ENCODE measurements at regions not wholly inside any gene's neighbourhood (a gene's known extent, or its start where the extent isn't known, plus 50 kb on each side); places are given as distances from the start of the nearest gene placed in this dataset.

- no peaks in the 10 kb centered on the region for H3K27me3 ChIP-seq (ENCODE audit: insufficient read depth, low read length)
- H3K27ac ChIP-seq (ENCODE audit: low read depth, low read length) = no peak overlapping the region
- no peaks in the 10 kb centered on the region for H4K20me1 ChIP-seq (ENCODE audit: insufficient read depth, low read length)
- no peaks in the 10 kb centered on the region for H3K36me3 ChIP-seq (ENCODE audit: insufficient read depth, low read length)
- H3K79me2 ChIP-seq (ENCODE audit: insufficient read depth, low read length) = no peaks in the 10 kb centered on the region
- no peak for TF ChIP-seq CTCF (IDR thresholded peaks at IDR 0.05; ENCODE audit: extremely low read depth, low read depth, low read length)
- no peak overlapping the region for H2AFZ ChIP-seq (ENCODE audit: low read length)
- H3K4me2 ChIP-seq (ENCODE audit: insufficient read depth, low read length) = no peak overlapping the region
- H3K4me1 ChIP-seq (ENCODE audit: insufficient read depth, low read length) = peaks cover 10% of the 10 kb centered on the region
- H3K9me3 ChIP-seq (ENCODE audit: low read depth, low read length) = no peaks in the 10 kb centered on the region
- H3K4me3 ChIP-seq (ENCODE audit: insufficient read depth, low read length) = no peak overlapping the region
- DNase-seq (ENCODE audit: insufficient read length, low spot score, missing footprints) = peak; percentile 68
These were observed 97.4 kb downstream of the RIPK4 start for GRCh38 chr21:41669533-41669830.

- Histone ChIP-seq H3K27me3 (ENCODE audit: insufficient read depth, low read length) (no peaks in the 10 kb centered on the region), H3K4me2 (ENCODE audit: insufficient read depth, low read length) (no peak overlapping the region)
- TF ChIP-seq CTCF (IDR thresholded peaks at IDR 0.05; ENCODE audit: extremely low read depth, low read depth, low read length) = no peak
These were observed 97.9 kb downstream of the RIPK4 start for GRCh38 chr21:41668686-41669532.

GRCh38 chr21:41668051-41668541, 98.8 kb downstream of the RIPK4 start:
- Histone ChIP-seq H3K27ac (ENCODE audit: low read depth, low read length) (no peak overlapping the region), H2AFZ (ENCODE audit: low read length) (no peak overlapping the region), H4K20me1 (ENCODE audit: insufficient read depth, low read length) (no peaks in the 10 kb centered on the region), H3K4me1 (ENCODE audit: insufficient read depth, low read length) (peaks cover 15% of the 10 kb centered on the region), H3K4me2 (ENCODE audit: insufficient read depth, low read length) (no peak overlapping the region), H3K27me3 (ENCODE audit: insufficient read depth, low read length) (no peaks in the 10 kb centered on the region), H3K4me3 (ENCODE audit: insufficient read depth, low read length) (no peak overlapping the region), H3K79me2 (ENCODE audit: insufficient read depth, low read length) (no peaks in the 10 kb centered on the region), H3K36me3 (ENCODE audit: insufficient read depth, low read length) (no peaks in the 10 kb centered on the region), H3K9me3 (ENCODE audit: low read depth, low read length) (no peaks in the 10 kb centered on the region)
- DNase-seq (ENCODE audit: insufficient read length, low spot score, missing footprints) = peak; percentile 71
- no peak for TF ChIP-seq CTCF (IDR thresholded peaks at IDR 0.05; ENCODE audit: extremely low read depth, low read depth, low read length)

More at GRCh38 chr21:41668686-41669532, 97.9 kb downstream of the RIPK4 start:
- Histone ChIP-seq H3K4me1 (ENCODE audit: insufficient read depth, low read length) (peaks cover 15% of the 10 kb centered on the region), H4K20me1 (ENCODE audit: insufficient read depth, low read length) (no peaks in the 10 kb centered on the region), H3K4me3 (ENCODE audit: insufficient read depth, low read length) (no peak overlapping the region), H3K79me2 (ENCODE audit: insufficient read depth, low read length) (no peaks in the 10 kb centered on the region), H3K36me3 (ENCODE audit: insufficient read depth, low read length) (no peaks in the 10 kb centered on the region), H3K9me3 (ENCODE audit: low read depth, low read length) (no peaks in the 10 kb centered on the region), H2AFZ (ENCODE audit: low read length) (no peak overlapping the region), H3K27ac (ENCODE audit: low read depth, low read length) (no peak overlapping the region)
- DNase-seq (ENCODE audit: insufficient read length, low spot score, missing footprints) = peak; percentile 72

- no peak for DNase-seq (ENCODE audit: insufficient read length, low spot score, missing footprints)
- no peak overlapping the region for H3K4me3 ChIP-seq (ENCODE audit: insufficient read depth, low read length)
- no peak for TF ChIP-seq CTCF (IDR thresholded peaks at IDR 0.05; ENCODE audit: extremely low read depth, low read depth, low read length)
These were observed 99.7 kb downstream of the RIPK4 start for GRCh38 chr21:41667136-41667535.

More at GRCh38 chr21:41667136-41667535, 99.7 kb downstream of the RIPK4 start:
- no peaks in the 10 kb centered on the region for H3K79me2 ChIP-seq (ENCODE audit: insufficient read depth, low read length)
- H3K27ac ChIP-seq (ENCODE audit: low read depth, low read length) = no peak overlapping the region
- no peaks in the 10 kb centered on the region for H4K20me1 ChIP-seq (ENCODE audit: insufficient read depth, low read length)
- no peaks in the 10 kb centered on the region for H3K27me3 ChIP-seq (ENCODE audit: insufficient read depth, low read length)
- H2AFZ ChIP-seq (ENCODE audit: low read length) = no peak overlapping the region
- peaks cover 15% of the 10 kb centered on the region for H3K4me1 ChIP-seq (ENCODE audit: insufficient read depth, low read length)
- H3K9me3 ChIP-seq (ENCODE audit: low read depth, low read length) = no peaks in the 10 kb centered on the region
- H3K36me3 ChIP-seq (ENCODE audit: insufficient read depth, low read length) = no peaks in the 10 kb centered on the region
- H3K4me2 ChIP-seq (ENCODE audit: insufficient read depth, low read length) = no peak overlapping the region
